Mesodermal cell (in vitro differentiated cells): ENCODE measurements at regions not wholly inside any gene's neighbourhood (a gene's known extent, or its start where the extent isn't known, plus 50 kb on each side); places are given as distances from the start of the nearest gene placed in this dataset.

Experiments
- H3K27ac ChIP-seq: 2 replicates; pipeline ENCODE4 v1.7.0; 2013; ENCODE audit warnings: mild to moderate bottlenecking, low read depth, low read length, moderate library complexity; ENCODE audit not compliant: severe bottlenecking
- H3K36me3 ChIP-seq: 2 replicates; pipeline ENCODE4 v1.7.1; 2013; ENCODE audit warnings: mild to moderate bottlenecking, low read length, moderate library complexity; ENCODE audit not compliant: control insufficient read depth, insufficient read depth
- H3K4me1 ChIP-seq: one replicate; pipeline ENCODE4 v1.7.1; 2013; ENCODE audit warnings: mild to moderate bottlenecking, low read length; ENCODE audit not compliant: insufficient read depth, control insufficient read depth, poor library complexity, severe bottlenecking
- H3K4me3 ChIP-seq: 2 replicates; pipeline ENCODE4 v1.7.0; 2013; ENCODE audit warnings: low read length, control low read depth, mild to moderate bottlenecking; ENCODE audit not compliant: insufficient read depth, poor library complexity, severe bottlenecking; ENCODE audit errors: extremely low read depth
- H3K9me3 ChIP-seq: 2 replicates; pipeline ENCODE4 v1.7.1; 2013; ENCODE audit warnings: mild to moderate bottlenecking, low read length, moderate library complexity; ENCODE audit not compliant: control insufficient read depth
- WGBS, 2 experiments: methylation state at CpG; one replicate each; pipeline ENCODE4 v1.1.5; 2013; ENCODE audit warnings: missing lambda C conversion rate in 2 of 2; ENCODE audit not compliant: insufficient coverage in 2 of 2; 5-methylcytosine and 5-hydroxymethylcytosine counted together

GRCh38 chr4:22884157-22884556 is 191.4 kb downstream of the GBA3 start:
- Histone ChIP-seq H3K27ac (no peak overlapping the region), H3K36me3 (no peaks in the 10 kb centered on the region)

DNA sequence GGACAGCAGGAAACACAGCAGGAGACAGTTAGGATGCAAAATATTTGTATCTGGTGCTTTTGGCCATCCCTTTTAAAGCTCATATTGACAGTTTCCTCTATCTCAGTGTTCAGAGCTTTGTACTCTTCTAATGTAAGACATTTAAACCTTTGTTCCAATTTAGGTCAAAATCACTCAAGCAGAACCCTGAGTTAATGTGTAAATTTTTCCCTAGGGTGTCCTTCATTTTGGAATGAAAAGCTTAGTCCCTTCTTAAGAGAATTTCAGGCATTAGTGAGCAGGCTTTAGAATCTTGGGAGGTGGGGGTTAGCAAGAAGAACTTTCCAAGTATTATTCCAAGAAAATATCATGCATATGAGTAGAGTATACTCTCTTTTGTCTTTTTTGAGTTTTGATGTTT is 188.7 kb downstream of the GBA3 start:
- no peaks in the 10 kb centered on the region for H3K4me1 ChIP-seq
- no peak overlapping the region for H3K4me3 ChIP-seq
- no peaks in the 10 kb centered on the region for H3K36me3 ChIP-seq
- H3K9me3 ChIP-seq, result no peaks in the 10 kb centered on the region
- H3K27ac ChIP-seq, result no peak overlapping the region

More at GRCh38 chr4:22884157-22884556, 191.4 kb downstream of the GBA3 start:
- no peaks in the 10 kb centered on the region for H3K4me1 ChIP-seq
- no peak overlapping the region for H3K4me3 ChIP-seq
- H3K9me3 ChIP-seq, result no peaks in the 10 kb centered on the region

DNA sequence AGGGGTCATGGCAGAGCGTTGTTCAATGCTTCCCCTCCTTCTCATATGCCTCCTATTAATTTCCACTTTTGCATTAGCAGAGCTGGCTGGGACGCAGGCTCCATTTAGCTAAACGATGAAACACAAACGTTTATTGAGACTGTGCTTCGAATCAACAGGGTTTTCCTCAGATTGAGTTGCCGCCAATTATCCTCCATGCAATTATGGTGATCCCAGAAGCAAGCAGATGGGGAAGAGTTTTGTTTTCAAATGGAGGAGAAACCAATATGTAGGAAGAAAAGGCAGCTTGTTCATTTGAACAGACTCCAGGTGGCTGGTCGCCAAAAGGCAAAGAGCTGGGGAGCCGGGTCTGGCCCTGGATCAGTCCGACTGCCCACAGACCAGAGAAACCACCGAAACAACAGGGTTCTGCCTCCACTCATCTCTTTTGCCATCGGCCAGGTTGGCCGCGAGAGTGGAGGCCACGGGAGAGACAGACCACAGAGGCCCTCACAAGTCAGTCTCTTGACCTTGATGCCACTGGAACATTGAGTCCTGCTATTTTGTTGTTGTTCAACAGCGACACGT is 184.8 kb downstream of the GBA3 start:
- Histone ChIP-seq H3K36me3 (no peaks in the 10 kb centered on the region), H3K27ac (no peak overlapping the region), H3K4me3 (no peak overlapping the region), H3K4me1 (no peaks in the 10 kb centered on the region), H3K9me3 (no peaks in the 10 kb centered on the region)
- WGBS, 2 experiments, result 89 to 93% methylated on average over 14 to 16 of the region's 16 CpGs

DNA sequence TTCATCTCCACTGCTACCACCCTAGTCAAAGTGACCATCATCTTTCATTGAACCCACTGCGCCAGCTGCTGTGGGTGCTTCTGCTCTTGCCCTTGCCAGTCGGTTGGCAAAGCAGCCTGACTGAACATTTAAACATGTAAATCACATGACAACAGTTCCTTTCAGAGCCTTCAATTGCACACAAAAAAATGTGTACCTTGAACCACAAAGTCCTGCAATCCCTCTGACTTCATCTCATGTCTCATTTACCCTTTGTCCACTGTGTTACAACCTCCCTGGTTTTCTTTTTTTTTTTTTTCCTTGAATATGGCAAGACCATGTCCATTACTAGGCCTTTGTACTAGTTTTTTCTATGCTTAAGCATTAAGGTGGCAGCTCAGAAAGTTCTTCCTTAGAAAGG is 183.5 kb downstream of the GBA3 start:
- no peaks in the 10 kb centered on the region for H3K9me3 ChIP-seq
- 82 to 100% methylated on average over 2 of the region's 2 CpGs for WGBS, 2 experiments
- H3K36me3 ChIP-seq, result no peaks in the 10 kb centered on the region
- H3K27ac ChIP-seq, result no peak overlapping the region
- no peaks in the 10 kb centered on the region for H3K4me1 ChIP-seq
- H3K4me3 ChIP-seq, result no peak overlapping the region

DNA sequence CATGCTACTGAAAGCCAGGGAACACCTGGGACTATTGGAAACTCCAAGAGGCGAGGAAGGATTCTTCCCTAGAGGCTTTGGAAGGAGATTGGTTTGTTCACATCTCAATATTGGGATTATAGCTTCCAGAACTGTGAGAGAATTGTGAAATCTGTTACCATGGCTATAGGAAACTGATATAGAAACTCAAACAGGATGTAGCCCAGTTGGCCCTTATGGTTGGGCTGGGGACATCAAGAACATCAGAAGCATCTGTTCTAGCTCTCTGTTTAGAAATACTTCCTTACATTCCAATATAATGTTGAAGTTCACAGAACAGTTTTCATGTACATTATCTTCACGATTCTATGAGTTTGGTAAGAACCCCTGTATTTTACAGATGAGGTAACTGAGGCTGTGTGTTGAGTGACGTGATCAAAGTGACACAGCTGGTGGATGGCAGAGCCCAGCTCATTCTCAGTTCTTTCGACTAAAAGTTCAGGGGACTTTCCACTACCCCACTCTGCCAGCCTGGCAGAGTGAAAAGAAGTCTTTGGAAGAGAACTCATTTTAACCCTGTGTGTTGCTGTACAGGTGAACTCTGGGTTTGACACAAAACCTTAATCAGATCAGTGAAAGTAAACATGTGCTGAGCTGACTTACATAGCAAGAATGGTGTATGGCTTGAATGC is 183.0 kb downstream of the GBA3 start:
- WGBS, 2 experiments, result 71 to 86% methylated on average over 1 of the region's 4 CpGs
- H3K9me3 ChIP-seq, result no peaks in the 10 kb centered on the region
- no peak overlapping the region for H3K4me3 ChIP-seq
- no peak overlapping the region for H3K27ac ChIP-seq
- no peaks in the 10 kb centered on the region for H3K4me1 ChIP-seq
- no peaks in the 10 kb centered on the region for H3K36me3 ChIP-seq

- Histone ChIP-seq H3K4me3 (no peak overlapping the region), H3K9me3 (no peaks in the 10 kb centered on the region), H3K36me3 (no peaks in the 10 kb centered on the region), H3K4me1 (no peaks in the 10 kb centered on the region), H3K27ac (no peak overlapping the region)
- WGBS, 2 experiments, result 88 to 91% methylated on average over 2 to 4 of the region's 4 CpGs
Measured at GRCh38 chr4:22874334-22874912, 181.7 kb downstream of the GBA3 start.

DNA sequence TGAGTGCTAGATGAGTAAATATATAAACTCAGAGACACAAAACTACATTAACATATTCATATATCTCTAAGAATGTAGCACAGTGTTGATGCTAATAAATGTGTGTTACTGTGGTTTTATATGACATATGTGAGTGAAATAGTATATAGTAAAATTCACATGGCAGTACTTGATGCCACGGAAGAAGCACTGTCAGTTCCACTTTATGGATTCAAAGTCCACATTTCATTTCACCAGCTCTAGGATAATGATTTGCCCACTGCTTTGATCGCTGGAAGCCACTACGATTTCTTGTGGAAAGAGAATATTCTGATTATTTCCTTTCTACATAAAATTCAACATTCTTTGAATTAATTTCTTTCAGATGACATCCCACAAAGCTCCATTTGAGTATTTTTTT is 181.2 kb downstream of the GBA3 start:
- Histone ChIP-seq H3K4me3 (no peak overlapping the region), H3K9me3 (no peaks in the 10 kb centered on the region), H3K4me1 (no peaks in the 10 kb centered on the region), H3K27ac (no peak overlapping the region), H3K36me3 (no peaks in the 10 kb centered on the region)
- WGBS, 2 experiments, result 40% methylated on average over 1 of the region's 3 CpGs; no CpG with 5 or more reads in 1 of the 2 experiments

GRCh38 chr4:22870847-22871449 is 178.2 kb downstream of the GBA3 start:
- 83 to 87% methylated on average over 5 of the region's 7 CpGs for WGBS, 2 experiments

GRCh38 chr4:22869235-22869634 is 176.5 kb downstream of the GBA3 start:
- Histone ChIP-seq H3K4me1 (no peaks in the 10 kb centered on the region), H3K4me3 (no peak overlapping the region), H3K27ac (no peak overlapping the region), H3K9me3 (no peaks in the 10 kb centered on the region), H3K36me3 (no peaks in the 10 kb centered on the region)
- WGBS, 2 experiments, result 60 to 91% methylated on average over 1 to 2 of the region's 3 CpGs

More at GRCh38 chr4:22870847-22871449, 178.2 kb downstream of the GBA3 start:
- no peak overlapping the region for H3K27ac ChIP-seq
- no peak overlapping the region for H3K4me3 ChIP-seq
- H3K9me3 ChIP-seq, result no peaks in the 10 kb centered on the region
- no peaks in the 10 kb centered on the region for H3K4me1 ChIP-seq
- no peaks in the 10 kb centered on the region for H3K36me3 ChIP-seq
